CD4-positive, alpha-beta T cell treated with Interleukin-1 beta for 1 hour (primary cell): ENCODE measurements at regions not wholly inside any gene's neighbourhood (a gene's known extent, or its start where the extent isn't known, plus 50 kb on each side); places are given as distances from the start of the nearest gene placed in this dataset.
"Not testable (repeated sequence)": the region's sequence is repeated elsewhere in the genome, so short reads cannot be mapped to it uniquely, and the experiment has no call there.

ENCODE experiments used
- DNase-seq, 2 donors: peaks; one replicate each; pipeline ENCODE4 v3.0.0-alpha.2; 2020 to 2022

DNA sequence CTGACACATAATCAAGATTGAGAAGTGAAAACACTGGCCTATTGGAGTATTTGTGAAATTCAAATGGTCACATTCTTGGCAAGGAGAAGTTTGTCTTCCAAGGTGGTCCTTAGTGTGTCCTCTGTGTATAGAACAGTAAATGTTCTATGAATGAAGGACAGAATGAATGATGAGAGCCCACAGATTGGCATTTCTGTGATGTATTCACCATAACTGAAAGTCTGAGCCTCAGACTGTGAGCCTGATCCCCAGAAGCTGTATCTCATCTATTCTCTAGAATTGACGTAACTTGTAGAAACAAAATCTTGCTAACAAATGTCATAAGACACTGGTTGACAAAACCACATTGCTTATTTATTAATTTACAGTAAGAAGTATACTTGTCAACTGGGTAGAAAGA lies 111.5 kb upstream of the ETV3 start:
- no peak for DNase-seq

DNA sequence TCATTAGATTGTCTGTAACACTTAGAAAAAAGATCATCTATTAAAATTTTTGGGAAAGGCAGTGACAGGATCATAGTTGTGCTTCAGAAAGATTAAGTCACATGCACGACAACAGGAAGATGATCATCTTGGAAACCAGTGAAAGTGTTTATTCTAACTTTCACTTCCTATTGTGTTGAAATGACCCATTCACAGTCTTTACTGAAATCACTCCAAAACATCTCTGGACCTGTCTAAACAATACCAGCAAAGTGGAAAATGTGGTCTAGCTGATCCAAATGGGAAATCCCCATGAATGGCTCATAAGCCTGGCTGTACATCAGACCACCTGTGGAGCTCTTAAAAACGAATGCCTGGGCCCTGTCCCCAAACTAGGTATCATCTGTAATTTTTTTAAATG lies 111.1 kb upstream of the ETV3 start:
- DNase-seq = no peak

DNA sequence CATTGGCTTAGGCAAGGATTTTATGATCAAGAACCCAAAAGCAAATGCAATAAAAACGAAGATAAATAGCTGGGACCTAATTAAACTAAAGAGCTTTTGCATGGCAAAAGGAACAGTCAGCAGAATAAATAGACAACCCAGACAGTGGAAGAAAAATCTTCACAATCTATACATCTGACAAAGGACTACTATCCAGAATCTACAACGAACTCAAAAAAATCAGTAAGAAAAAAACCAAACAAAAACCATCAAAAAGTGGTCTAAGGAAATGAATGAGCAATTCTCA lies 109.5 kb upstream of the ETV3 start:
- not testable (repeated sequence) for DNase-seq

DNA sequence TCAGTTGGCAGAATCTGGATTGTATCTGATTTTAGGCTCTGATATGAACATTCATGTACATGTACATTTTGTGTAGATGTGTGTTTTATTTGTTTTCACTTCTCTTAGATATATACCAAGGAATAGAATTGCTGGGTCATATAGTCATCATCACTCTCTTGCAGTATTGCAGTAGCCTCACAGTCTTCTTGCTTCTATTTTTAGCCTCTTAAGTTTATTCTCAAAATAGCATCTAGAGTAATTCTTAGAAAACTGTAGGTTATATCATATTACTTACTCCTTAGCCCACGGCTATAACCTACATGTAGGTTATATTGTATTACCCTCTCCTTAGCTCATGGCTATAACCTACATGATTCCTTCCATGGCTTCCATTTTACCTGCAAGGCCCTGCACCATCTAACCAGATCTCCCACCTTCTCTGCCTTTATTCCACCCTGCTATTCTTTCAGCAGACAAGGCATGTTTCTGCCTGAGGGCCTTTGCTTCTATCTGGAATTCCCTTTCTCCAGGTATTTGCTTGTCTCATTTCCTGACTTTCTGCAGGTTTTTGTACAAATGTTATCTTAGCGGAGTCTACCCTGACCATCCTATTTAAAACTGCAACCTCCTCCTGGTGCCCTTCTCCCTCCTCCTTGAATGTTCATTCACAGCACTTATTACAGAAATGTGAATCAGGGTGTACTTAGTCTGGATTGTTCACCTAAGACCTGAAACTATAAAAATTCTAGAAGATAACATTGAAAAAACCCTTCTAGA lies 109.0 kb upstream of the ETV3 start:
- no peak for DNase-seq

DNA sequence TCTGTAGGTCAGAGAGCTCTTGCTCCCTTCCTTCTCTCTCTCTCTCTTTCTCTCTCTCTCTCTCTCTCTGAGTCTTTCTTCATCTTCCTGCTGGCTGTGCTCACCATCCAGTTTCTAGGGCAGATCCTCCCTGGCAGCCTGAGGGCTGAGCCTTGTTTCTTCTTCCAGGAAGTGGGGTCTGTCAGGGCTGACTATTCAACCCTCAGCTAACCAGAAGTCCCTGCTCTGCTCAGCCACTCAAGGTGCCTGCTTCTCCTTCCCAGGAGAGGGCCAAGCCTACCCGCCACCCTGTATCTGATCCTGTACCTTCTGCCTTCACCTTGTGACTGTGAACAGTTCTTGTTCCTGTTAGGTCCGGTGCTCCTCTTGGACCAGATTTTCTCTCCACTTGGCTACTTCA lies 107.6 kb upstream of the ETV3 start:
- DNase-seq = no peak

DNA sequence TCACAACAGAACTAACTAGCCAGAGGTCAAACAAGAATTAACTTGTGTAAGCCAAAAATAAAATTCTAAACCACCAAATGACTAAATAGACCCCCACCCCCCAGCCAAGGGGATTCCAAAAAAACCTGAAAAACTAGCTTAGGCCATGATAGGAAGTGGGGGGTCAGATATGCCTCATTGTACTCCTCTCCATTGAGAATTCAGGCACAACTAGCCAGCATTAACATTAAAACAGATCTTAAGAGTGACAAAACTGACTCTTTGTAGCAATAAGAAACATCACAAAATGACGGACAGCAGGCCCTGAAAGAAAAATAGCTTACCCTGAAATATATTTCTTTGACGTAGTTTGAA lies 103.0 kb upstream of the ETV3 start:
- DNase-seq = no peak

DNA sequence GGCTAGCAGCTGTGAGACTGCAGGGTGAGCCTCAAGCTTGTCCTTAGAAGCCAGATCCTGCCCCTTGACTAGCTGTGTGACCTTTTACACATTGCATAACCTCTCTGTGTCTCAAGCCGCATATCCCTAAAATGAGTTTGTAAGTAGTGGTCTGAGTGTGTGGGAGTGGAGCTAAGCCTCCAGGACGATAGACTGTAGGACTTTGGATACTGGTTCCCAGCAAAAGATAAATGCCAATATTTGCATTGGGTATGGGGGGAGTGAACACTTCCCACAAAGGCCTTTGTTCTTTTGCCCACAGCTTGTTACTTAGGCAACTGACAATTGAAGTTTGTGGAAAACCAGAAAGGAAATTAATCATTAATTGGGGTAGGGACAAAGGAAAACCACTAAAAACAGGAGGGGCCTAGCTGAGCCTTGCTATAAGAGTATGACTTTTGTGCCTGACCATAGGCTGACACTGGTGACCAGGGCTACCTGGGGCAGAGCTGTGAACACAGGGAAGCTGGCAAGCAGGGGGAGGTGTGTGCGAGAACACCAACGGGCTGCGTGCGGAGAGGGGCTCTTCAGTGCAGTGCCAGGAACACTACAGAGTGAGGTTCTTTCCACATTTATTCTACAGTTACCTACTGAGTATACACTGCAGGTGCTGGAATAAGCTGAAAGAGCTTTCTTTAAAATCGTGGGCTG lies 102.4 kb upstream of the ETV3 start:
- no peak for DNase-seq

DNA sequence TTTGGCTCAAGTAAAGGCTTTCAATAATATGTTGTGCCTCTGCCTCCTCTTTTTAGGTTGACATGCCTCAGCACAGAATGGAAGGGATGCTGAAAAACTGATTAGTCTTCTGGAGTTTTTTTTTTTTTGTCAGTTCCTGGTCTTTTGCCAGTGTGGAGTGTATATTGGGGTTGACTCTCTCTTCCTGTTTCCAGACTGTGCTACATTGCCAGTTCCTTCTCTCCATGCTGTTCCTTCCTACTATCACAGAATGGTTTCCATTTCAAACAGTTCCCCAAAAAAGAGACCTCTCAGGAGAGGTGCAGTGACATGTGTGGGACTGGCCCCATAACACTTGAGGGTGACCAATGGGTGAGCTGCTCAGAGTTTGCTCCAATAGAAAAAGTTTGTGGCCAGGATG lies 101.7 kb upstream of the ETV3 start:
- DNase-seq = no peak

DNA sequence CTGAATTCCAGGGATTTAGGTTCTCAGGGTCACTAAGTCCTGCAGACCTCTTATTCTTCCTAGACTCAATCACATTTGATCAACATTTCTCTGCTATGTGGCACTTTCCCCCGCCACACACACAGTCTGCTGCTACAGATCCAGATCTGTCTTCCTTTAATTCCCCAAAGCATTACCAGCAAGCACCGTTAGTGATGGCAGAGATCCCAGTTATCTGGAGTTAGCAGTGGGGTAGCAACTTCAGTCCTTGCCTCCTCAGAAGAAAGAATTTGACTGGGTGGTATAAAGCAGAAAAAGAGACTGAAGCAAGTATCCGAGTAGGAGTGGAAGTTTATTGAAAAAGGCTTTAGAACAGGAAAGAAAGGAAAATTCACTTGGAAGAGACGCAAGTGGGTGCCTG lies 100.4 kb upstream of the ETV3 start:
- no peak for DNase-seq

DNA sequence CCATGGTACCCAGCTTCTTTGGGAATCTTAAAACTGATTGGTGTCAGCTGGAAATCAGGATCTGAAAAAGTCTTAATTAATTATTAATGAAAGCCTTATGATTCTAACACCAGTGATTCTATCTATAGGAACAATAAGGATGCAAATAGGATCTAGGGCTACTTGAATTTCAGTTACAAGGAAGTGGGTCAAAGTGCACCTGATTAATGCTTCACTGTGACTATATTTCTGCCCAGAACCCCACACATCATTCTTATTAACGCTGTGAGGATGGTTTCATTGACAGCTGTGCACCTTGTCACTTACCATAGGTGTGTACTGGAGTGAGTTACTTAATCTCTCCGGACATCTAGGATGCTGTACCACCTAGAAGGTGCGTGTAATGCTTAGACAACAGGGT lies 99.8 kb upstream of the ETV3 start:
- no peak for DNase-seq

DNA sequence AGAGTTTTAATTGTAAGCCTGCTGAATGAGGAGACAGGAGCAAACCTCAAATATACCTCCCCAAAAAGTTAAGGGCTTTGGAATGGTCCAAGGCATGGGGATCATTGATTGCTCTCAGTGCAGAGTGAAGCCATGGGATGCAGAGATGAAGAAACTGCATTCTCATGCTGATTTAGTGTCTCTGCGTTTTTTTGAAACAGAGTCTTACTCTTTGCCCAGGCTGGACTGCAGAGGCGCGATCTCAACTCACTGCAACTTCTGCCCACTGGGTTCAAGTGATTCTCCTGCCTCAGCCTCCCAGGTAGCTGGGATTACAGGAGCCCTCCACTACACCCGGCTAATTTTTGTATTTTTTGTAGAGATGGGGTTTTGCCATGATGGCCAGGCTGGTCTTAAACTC lies 99.3 kb upstream of the ETV3 start:
- DNase-seq = no peak

DNA sequence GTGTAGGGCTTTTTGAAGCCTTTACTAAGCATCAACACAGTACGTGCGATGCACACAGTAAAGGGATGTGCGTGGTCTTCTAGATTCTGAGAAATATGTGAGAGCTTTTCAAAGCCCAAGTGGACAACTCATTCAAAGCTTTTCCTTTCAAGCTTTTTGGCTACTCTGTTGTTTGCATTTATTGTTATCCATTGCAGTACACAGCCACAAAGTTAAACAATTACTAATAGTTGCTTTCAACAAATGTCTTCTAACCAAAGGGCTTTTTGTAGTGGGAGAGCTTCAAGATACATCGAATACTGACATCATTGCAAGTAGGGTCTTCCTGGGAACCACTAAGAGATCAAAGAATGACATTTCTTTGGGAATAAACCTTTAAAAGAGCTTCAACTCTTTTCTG lies 97.9 kb upstream of the ETV3 start:
- DNase-seq = no peak

DNA sequence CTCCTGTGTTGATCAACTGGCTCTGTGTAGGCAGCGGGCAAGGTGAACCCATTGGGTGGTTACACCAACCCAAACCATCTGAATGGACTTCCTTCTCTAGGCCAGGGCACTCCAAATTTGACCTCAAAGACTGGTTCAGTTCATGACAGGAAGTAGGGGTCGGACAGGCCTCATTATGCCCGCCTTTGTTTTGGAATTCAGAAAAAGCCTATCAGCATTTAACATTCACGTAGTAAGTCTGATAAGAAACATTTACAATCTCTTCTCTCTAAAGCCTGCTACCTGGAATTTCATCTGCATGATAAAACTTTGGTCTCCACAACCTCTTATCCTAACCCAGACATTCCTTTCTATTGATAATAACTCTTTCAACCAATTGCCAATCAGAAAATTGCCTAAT lies 97.1 kb upstream of the ETV3 start:
- no peak for DNase-seq

DNA sequence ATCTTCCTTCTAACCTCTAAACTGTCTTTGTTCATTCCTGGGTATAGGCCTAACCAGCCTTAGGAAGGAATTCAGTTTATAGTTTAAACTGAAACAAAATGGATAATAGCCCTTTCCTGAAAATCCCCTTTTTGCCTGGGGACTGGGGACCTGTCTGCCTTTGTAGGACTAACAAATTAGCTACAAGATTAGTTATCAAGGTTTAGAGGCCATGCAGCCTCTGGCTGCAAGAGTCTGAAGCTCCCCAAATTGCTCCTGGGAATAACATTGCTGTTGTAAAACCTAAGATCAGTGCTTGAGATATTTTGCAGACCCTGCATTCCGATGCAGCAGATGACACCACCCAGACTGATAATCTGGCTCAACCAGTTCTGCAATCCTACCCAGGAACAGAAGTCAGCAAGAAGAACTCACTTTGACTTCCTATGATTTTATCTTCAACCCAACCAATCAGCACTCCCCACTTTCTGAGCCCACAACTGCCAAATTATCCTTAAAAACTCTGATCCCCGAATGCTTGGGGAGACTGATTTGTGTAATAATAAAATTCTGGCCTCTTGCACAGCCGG lies 96.6 kb upstream of the ETV3 start:
- DNase-seq = no peak

DNA sequence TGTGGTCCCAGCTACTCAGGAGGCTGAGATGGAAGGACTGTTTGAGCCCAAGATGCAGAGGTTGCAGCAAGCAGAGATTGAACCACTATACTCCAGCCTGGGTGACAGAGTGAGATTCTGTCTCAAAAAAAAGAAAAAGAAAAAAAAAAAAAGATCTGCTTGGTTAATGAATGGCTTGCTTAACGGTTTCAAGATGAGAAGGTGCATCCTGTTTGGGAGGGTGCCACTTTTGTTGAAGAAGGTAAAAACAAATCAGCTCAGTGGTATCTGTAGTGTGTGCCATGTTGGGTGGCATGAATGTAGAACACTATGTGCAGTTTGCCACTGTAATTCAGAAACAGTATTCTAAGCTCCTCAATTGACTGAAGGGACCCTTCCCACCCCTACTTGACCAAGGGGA lies 94.9 kb upstream of the ETV3 start:
- no peak for DNase-seq

DNA sequence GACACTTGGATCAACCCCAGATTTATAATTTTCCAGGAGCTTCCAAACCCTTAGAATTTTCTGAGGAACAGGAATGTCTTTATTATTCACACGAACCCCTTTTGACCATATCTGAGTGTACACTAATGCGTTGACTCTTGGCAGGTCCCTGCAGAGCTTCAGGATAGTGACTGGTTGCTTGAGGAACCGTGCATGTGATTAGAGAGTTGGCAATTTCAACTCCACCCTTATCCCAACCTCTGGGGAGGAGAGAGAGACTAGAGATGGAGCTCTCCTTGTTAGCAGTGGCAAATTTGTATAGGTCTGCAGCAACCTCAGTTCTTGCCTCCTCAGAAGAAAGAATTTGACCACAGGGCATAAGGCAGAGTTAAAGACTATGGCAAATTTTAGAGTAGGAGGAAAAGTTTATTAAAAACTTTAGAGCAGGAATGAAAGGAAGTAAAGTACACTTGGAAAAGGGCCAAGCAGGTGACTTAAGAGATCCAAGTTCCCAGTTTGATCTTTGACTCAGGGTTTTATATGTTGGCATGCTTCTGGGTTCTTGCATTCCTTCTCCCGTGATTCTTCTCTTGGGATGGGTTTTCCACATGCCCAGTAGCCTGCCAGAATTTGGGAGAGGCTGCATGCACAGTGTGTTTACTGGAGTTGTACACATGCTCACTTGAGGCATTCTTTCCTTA lies 93.8 kb upstream of the ETV3 start:
- DNase-seq = no peak

DNA sequence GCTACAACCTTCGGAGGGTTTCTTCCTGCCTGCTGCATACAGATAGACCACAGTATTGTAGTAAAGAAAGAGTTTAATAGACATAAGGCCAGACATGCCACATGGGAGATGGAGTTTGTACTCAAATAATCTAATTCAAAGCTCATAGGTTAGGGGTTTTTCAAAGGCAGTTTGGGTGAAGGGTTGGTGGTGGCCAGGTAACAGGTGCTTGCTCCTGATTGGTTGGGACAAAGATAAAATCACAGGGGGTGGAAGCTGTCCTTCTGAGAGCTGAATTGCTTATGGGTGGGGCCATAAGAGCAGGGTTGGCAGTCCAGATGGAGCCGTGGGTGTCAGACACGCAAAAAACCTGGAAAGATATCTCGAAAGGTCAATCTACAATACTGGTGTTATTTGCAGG lies 92.3 kb upstream of the ETV3 start:
- no peak for DNase-seq

DNA sequence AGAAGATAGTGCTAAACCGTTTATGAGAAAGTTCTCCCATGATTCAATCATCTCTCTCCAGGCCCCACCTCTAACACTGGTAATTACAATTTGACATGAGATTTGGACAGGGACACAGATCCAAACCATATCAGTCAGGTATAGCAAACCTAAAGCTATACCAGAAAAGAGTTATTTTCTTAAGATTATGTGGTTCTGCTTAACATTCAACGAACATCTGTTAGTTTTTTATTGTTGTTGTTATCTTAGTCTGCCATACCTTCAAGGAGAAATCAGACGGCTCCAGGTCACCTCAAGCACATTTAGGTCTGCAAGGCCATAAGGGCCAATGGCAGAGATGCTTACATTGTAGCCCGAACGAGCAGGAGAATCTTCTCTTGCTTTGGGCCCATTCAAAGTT lies 89.5 kb upstream of the ETV3 start:
- no peak for DNase-seq

DNA sequence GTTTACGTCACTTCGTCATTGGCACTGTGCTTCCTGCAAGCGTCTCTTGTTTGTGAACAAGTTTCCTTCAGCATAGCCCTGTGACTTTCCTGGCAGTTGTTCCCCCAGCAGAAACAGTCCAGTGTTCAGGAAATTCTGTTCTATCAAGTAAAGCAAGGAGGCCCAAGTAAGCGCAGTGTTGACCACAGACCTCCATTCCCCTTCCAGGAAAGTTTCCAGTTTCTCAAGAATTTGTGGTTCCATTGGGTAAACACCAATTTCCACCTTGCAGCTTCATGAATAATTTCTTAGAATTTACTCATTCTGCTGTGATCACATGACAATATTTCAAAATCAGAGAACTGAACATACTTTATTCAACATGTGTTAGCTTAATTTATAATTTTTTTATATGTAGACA lies 88.5 kb upstream of the ETV3 start:
- no peak for DNase-seq

DNA sequence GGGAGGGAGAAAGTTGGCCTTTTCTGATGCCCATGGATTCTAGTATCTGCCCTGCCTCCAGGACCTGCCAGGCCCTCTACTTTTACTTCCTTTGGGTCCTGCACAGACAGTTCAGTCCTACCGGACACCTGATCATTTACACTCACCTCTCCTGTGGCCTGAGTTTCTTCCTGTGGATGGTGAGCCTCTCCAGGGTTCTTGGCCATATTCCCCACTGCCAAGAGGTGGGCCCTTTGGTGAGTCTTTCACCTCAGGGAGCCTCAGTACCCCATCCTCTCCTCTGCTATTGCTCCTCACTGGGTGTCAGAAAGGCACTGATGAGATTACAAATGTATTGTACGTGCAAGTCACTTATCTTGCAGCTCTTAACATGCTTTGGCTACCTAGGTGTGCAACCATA lies 81.4 kb upstream of the ETV3 start:
- DNase-seq = no peak

DNA sequence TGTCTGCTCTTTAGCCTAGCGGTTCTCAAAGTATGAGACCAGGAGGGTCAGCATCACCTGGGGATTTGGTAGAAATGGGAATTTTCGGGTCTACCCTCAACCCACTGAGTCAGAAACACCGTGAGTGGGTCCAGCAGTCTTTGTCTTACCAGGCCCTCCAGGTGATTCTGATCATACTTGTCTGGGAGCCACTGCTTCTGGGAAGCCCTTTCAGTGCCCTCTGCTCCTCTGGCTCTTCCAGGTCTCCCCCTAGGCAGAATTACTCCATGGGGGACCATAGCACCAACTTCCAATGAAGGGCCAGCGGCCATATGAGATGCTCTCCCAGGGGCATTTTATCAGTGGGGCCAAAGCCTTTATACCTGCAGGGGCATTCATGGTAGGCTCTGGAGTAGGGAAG lies 81.0 kb upstream of the ETV3 start:
- DNase-seq = no peak

DNA sequence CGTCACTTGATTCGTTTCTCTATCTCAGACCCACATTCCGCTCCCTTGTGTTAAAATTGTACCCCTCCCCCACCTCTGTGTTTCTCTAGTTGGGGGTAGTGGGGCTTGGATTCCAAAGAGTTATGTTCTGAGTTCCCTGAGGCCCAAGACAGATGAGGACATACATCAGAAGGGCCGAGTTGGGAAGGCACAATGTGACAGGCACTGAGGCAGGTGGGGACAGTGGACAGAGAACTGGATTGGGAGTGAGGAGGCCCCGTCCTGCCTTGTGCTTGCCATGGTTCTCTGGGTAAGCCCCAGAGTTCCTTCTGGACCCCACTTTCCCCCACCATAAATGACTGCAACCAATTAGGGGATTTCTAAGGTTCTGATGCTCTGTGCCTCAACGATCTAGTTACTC lies 80.5 kb upstream of the ETV3 start:
- no peak for DNase-seq

DNA sequence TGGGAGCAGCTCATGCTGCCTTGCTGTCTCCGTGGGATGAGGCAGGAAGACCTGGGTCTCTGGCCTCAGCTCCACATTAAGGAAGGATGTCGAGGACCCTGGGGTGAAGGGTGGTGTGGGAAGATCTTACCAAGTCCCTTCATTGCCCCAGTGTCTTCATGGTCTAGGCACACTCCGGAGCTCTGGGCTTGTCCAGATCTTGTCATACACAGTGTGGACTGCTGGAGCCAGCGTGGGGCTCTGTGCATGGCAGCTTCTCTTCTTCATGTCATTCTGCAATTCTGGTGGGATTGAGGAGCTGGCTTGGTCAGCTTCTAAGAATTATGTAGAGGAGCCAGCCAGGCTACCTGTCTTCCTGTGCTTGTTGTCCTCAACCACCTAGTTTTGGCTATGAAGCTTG lies 79.3 kb upstream of the ETV3 start:
- no peak for DNase-seq

DNA sequence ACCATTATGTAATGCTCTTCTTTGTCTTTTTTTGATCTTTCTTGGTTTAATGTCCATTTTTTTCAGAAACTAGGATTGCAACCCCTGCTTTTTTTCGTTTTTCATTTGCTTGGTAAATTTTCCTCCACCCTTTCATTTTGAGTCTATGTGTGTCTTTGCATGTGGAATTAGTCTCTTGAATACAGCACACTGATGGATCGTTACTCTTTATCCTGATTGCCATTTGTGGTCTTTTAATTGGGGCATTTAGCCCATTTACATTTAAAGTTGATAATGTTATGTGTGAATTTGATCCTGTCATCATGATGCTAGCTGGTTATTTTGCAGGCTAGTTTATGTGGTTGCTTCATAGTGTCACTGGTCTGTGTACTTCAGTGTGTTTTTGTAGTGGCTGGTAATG lies 75.6 kb upstream of the ETV3 start:
- DNase-seq = no peak

DNA sequence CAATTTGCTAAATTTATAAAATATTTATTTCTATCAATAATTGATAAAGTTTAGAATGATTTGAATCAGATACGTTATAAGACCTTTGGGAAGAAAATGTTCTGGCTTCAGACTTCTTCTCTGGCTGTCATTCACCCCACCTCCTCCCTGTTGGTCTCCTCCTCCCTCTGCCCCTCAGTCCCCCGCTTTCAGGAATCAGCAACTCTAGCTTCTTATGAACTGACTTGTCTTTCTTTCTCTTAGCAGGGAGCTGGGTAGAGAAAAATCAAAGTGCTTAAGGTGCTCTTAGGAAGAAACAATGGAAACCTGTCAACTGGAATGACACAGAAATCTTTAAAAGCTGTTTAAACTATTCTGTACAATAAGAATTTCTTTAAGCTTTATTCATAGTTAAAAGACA lies 71.3 kb upstream of the ETV3 start:
- DNase-seq = no peak
